Fibroblast of the aortic adventitia (primary cell): ENCODE measurements at regions not wholly inside any gene's neighbourhood (a gene's known extent, or its start where the extent isn't known, plus 50 kb on each side); places are given as distances from the start of the nearest gene placed in this dataset.

Source experiments
- DNase-seq: peaks from one replicate; pipeline ENCODE4 v3.0.0-alpha.2; 2010; ENCODE audit warnings: low read depth
- H3K4me3 ChIP-seq: 2 replicates; pipeline ENCODE4 v1.5.1; 2011; ENCODE audit warnings: low read depth, mild to moderate bottlenecking, control low read depth, low read length, moderate library complexity
- TF ChIP-seq, protein P1 (sequence below): IDR thresholded peaks from 2 replicates; pipeline ENCODE4 v1.5.1; 2011; ENCODE audit warnings: mild to moderate bottlenecking, low read length, control low read depth, inconsistent platforms; ENCODE audit not compliant: insufficient read depth

DNA sequence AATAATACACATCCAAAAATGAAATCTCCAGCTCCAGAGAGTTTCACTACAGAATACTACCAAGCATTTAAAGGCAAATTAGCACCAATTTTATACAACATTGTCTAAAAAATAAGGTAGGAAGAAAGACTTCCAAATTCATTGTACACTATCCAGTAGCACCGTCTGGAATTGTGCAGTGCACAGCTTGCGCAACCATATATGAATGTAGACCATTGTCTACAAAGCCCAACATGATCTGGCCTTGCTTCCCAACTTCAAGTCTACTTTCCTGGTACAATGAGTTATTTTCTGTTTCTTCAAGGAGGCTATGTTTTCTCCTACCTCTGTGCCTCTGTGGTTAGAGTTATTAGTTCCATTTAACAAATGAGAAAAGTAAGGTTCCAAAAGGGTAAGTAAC is 115.4 kb upstream of the FOXK1 start:
- H3K4me3 ChIP-seq: no peak overlapping the region
- no peak for DNase-seq
- TF ChIP-seq, protein P1, sequence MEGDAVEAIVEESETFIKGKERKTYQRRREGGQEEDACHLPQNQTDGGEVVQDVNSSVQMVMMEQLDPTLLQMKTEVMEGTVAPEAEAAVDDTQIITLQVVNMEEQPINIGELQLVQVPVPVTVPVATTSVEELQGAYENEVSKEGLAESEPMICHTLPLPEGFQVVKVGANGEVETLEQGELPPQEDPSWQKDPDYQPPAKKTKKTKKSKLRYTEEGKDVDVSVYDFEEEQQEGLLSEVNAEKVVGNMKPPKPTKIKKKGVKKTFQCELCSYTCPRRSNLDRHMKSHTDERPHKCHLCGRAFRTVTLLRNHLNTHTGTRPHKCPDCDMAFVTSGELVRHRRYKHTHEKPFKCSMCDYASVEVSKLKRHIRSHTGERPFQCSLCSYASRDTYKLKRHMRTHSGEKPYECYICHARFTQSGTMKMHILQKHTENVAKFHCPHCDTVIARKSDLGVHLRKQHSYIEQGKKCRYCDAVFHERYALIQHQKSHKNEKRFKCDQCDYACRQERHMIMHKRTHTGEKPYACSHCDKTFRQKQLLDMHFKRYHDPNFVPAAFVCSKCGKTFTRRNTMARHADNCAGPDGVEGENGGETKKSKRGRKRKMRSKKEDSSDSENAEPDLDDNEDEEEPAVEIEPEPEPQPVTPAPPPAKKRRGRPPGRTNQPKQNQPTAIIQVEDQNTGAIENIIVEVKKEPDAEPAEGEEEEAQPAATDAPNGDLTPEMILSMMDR: no peak

DNA sequence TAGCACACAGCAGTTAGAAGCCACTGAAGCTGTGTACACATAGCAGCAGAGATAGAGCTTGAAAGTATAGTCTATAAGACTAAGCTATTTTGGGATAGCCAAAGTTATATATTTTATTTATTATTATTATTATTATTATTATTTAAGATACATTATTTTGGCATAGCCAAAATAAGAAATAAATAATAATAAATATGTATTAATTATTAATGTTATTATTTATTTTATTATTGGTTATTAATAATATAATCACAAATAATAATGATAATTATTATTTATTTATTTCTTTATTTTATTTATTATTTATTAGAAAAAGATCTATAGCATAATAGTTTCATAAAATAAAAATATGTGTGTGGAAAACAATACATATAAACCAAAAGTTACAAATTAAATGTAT is 107.2 kb upstream of the FOXK1 start:
- no peak overlapping the region for H3K4me3 ChIP-seq
- TF ChIP-seq, protein P1: no peak
- no peak for DNase-seq

DNA sequence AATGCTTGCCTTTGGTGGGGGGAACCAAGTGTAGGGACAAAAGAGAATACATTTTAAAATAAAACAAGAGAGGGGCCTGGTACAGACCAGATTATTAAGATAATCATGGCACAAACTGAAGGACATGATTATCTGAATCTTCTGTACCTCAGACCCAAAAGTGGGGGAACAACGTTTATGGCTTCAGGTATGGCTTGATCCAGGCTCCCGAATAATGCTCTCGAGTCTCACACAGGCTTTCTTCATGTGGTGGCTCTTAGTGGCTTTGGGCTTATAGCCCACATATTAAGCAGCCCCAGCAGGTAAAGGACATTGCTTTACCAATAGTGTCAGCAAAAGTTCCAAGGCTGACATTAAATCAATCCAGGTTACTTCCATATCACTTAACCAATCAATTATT is 106.8 kb upstream of the FOXK1 start:
- no peak for DNase-seq
- H3K4me3 ChIP-seq: no peak overlapping the region
- TF ChIP-seq, protein P1: no peak

DNA sequence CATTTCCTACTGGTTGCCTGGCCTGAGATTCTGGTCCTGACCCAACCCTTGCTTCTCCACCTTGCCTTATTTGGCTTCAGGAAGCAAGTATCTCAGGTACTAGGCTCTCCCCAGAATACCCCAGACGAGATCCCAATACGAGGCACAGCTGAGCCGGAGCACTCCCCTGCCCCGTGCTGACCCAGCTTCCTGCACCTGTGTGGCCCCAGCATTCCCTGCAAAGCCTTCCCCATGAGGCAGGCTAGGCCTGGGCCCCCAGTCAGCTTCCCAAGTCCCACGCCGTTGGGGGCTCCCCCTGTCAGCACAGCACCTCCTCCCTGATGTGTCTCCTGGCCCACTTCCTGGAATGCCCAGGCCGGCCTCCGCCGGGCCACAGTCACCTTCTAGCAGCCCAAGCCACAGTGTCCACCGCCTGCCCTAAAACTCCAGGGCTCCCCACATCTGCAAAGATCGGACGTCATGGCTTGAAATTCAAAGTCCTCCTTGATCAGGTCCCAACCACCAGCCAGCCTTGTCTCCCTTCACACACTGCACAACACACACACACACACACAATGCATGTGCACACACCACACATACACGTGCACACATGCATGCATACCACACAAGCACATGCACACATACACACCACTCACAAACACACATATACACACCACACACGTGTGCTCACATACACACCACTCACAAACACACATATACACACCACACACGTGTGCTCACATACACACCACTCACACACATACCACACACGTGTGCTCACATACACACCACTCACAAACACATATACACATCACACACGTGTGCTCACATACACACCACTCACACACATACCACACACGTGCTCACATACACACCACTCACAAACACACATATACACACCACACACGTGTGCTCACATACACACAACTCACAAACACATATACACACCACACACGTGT is 78.9 kb upstream of the FOXK1 start:
- no peak overlapping the region for H3K4me3 ChIP-seq
- no peak for DNase-seq
- TF ChIP-seq, protein P1: no peak

DNA sequence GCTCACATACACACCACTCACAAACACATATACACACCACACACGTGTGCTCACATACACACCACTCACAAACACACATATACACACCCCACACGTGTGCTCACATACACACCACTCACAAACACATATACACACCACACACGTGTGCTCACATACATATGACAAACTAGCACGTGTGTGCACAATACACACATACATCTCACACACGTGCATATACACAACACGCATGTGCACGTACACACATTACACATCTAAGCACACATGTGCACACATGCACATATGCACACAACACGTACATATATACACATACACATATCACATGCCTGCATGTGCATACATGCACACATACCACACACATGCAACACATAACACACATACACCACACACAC is 78.3 kb upstream of the FOXK1 start:
- TF ChIP-seq, protein P1: no peak
- no peak overlapping the region for H3K4me3 ChIP-seq
- no peak for DNase-seq

DNA sequence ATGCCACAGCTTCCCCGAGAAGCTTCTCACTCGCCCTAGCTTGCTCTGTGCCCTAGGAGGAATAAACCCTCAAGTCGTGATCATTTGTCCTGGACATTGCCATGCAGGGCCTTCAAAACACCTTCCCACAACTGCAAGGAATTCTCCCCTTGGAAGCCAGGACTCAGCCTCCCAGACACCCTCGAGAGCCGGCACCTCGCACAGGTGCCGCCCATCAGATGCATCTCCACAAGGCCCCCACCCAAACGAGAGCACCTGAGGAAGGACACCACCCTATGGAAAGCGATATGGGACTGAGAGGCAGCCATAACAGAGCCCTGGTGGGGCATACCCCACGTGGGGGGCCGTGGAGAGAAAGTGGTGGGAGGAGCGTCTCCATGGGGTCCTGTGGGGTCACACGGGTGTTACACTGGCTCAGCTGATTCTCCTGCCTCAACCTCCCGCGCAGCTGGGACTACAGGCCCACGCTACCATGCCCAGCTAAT is 77.6 kb upstream of the FOXK1 start:
- no peak for DNase-seq
- no peak overlapping the region for H3K4me3 ChIP-seq
- TF ChIP-seq, protein P1: no peak
